ENCODE measurements at regions not wholly inside any gene's neighbourhood (a gene's known extent, or its start where the extent isn't known, plus 50 kb on each side); places are given as distances from the start of the nearest gene placed in this dataset.

DNA sequence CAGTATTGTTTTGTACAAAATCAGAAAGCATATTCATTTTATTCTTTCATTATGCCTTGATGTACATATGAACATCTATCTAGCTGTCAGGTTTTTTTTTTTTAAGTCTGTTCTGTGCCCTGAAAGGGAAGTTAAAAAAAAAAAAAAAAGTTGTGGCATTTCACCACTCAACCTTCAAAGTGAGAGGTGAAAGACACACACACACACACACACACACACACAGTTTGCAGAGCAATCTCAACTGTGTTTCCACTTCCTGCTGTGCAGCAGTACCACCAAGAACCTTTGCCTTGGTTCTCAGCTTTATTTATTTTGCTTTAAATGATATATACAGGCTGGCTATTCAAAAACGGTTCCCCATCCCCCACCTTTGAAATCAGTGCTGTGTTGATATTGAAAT lies 955.6 kb downstream of the GATA3 start:
- TF ChIP-seq, protein P1, sequence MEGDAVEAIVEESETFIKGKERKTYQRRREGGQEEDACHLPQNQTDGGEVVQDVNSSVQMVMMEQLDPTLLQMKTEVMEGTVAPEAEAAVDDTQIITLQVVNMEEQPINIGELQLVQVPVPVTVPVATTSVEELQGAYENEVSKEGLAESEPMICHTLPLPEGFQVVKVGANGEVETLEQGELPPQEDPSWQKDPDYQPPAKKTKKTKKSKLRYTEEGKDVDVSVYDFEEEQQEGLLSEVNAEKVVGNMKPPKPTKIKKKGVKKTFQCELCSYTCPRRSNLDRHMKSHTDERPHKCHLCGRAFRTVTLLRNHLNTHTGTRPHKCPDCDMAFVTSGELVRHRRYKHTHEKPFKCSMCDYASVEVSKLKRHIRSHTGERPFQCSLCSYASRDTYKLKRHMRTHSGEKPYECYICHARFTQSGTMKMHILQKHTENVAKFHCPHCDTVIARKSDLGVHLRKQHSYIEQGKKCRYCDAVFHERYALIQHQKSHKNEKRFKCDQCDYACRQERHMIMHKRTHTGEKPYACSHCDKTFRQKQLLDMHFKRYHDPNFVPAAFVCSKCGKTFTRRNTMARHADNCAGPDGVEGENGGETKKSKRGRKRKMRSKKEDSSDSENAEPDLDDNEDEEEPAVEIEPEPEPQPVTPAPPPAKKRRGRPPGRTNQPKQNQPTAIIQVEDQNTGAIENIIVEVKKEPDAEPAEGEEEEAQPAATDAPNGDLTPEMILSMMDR (IDR thresholded peaks at IDR 0.05), result no peak
- TF ChIP-seq POLR2A (IDR thresholded peaks at IDR 0.05), result no peak
- Histone ChIP-seq H3K27ac (no peak overlapping the region), H3K4me3 (replicated peaks in 1 of 3) (no peak overlapping the region), H3K9me3 (no peaks in the 10 kb centered on the region), H3K4me1 (no peaks in the 10 kb centered on the region), H3K27me3 (no peaks in the 10 kb centered on the region), H3K36me3 (no peaks in the 10 kb centered on the region)
- DNase-seq, result no peak
- 27 to 41% methylated on average over 1 of the region's 1 CpG for WGBS, 2 donors
- intact Hi-C loops (cut with DNase I), result no loop called here

DNA sequence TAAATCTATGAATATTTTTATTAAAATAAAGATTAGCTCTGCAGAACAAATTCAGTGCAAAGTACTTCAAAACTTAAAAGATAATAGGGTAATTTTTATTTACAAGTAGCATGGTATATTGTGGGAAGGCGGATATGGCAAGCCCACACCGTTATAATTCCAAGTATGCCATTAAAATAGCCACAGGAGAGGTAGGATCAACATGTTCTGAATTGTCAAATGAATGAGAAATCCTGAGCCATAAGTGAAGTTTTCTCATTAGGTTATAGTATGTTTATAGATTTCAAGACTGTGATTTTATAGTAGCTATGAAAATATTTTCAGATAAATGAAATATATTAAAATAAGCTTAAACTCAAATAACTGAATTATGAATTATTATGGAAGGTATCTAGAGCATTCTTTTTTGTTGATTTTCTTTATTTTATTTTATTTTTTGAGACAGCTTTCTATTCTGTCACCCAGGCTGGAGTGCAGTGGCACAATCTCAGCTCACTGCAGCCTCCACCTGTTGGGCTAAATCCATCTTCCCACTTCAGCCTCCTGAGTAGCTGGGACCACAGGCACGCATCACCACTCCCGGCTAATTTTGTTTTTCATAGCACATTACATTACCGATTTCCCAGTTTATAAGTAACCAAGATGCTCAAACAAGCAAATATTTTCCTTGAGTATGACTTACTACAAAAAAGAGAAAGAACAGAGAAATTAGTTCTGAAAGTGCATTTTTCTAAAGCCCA lies 956.6 kb downstream of the GATA3 start:
- WGBS, 2 donors, result 74 to 84% methylated on average over 5 of the region's 5 CpGs
- H3K27me3 ChIP-seq, result no peaks in the 10 kb centered on the region
- no peak overlapping the region for H3K27ac ChIP-seq
- no peaks in the 10 kb centered on the region for H3K36me3 ChIP-seq
- no peak for TF ChIP-seq POLR2A (IDR thresholded peaks at IDR 0.05)
- TF ChIP-seq, protein P1 (IDR thresholded peaks at IDR 0.05), result no peak
- no peak for DNase-seq
- H3K4me1 ChIP-seq, result no peaks in the 10 kb centered on the region
- intact Hi-C loops (cut with DNase I), result no loop called here
- no peak overlapping the region for H3K4me3 ChIP-seq (replicated peaks in 1 of 3)
- H3K9me3 ChIP-seq, result no peaks in the 10 kb centered on the region

DNA sequence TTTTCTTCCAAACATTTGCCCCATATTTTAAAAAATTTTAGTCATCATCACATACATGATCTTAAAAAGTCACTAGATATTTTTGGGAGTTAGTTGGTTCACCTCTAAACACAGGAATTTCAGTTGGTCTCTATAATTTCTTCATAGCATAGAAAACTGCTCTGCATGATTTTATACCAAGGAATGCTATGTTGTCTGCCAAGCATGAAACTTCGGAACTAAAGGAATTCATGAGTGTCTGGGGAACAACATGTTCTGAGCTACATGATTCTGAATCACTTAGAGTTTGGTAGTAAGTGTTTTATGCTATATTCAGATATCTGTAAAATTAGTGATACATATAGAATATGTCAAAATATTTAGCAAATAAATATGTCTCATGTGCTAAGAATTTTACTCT lies 957.8 kb downstream of the GATA3 start:
- WGBS, 2 donors, result 50 to 53% methylated on average over 1 of the region's 1 CpG
- H3K36me3 ChIP-seq, result no peaks in the 10 kb centered on the region
- no peaks in the 10 kb centered on the region for H3K4me1 ChIP-seq
- H3K4me3 ChIP-seq (replicated peaks in 1 of 3), result no peak overlapping the region
- no peaks in the 10 kb centered on the region for H3K27me3 ChIP-seq
- no peak for DNase-seq
- TF ChIP-seq, protein P1 (IDR thresholded peaks at IDR 0.05), result no peak
- no peak for TF ChIP-seq POLR2A (IDR thresholded peaks at IDR 0.05)
- intact Hi-C loops (cut with DNase I), result no loop called here
- H3K27ac ChIP-seq, result no peak overlapping the region
- H3K9me3 ChIP-seq, result no peaks in the 10 kb centered on the region

DNA sequence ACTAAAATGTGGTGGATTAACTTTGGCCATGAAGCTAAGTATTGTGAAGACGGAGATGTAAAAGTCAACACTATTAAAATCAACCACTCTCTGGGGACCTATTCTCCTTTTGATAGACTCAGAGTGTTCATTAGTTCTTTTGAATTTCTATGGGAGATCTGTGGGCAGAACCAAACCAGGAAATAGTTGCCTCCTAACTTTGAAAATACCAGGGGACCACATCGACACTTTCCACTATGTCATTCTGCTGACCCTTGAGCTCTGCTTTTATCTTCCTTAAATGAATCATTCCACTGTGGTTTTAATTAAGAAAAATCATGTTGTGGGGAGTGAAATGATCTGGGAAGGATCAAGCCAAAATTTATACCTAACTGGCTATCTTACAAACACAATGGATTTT lies 960.5 kb downstream of the GATA3 start:
- no peak for DNase-seq
- WGBS, 2 donors, result 73 to 88% methylated on average over 2 of the region's 2 CpGs
- Histone ChIP-seq H3K4me1 (no peaks in the 10 kb centered on the region), H3K27me3 (no peaks in the 10 kb centered on the region), H3K9me3 (no peaks in the 10 kb centered on the region), H3K4me3 (replicated peaks in 1 of 3) (no peak overlapping the region), H3K36me3 (no peaks in the 10 kb centered on the region), H3K27ac (no peak overlapping the region)
- intact Hi-C loops (cut with DNase I), result no loop called here
- no peak for TF ChIP-seq POLR2A (IDR thresholded peaks at IDR 0.05)
- TF ChIP-seq, protein P1 (IDR thresholded peaks at IDR 0.05), result no peak

DNA sequence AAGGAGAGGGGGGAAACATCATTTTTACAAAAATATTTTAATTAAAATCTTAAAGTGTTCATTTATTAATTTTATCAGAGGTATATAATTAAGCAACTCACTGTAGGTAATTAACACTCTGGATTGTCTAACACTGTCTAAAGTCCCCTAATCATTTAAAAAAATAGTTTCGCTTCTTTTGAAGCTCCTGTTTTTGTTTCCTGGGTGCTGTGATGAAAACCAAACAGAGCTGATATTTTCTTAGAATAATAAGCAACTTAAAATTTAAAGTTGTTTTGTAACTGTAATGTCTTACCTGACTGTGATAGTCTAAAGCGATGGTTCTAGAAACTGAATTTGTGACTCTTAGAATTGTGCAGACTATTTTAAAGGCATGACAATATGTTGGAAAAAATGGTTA lies 961.0 kb downstream of the GATA3 start:
- intact Hi-C loops (cut with DNase I), result no loop called here
- no peak overlapping the region for H3K27ac ChIP-seq
- no peak for DNase-seq
- H3K9me3 ChIP-seq, result no peaks in the 10 kb centered on the region
- H3K27me3 ChIP-seq, result no peaks in the 10 kb centered on the region
- H3K36me3 ChIP-seq, result no peaks in the 10 kb centered on the region
- H3K4me3 ChIP-seq (replicated peaks in 1 of 3), result no peak overlapping the region
- 97 to 98% methylated on average over 2 of the region's 2 CpGs for WGBS, 2 donors
- H3K4me1 ChIP-seq, result no peaks in the 10 kb centered on the region
- TF ChIP-seq, protein P1 (IDR thresholded peaks at IDR 0.05), result no peak
- no peak for TF ChIP-seq POLR2A (IDR thresholded peaks at IDR 0.05)

Measured in thyroid gland (tissue), 4 donors.